ENCODE measurements at regions not wholly inside any gene's neighbourhood (a gene's known extent, or its start where the extent isn't known, plus 50 kb on each side); places are given as distances from the start of the nearest gene placed in this dataset.

DNA sequence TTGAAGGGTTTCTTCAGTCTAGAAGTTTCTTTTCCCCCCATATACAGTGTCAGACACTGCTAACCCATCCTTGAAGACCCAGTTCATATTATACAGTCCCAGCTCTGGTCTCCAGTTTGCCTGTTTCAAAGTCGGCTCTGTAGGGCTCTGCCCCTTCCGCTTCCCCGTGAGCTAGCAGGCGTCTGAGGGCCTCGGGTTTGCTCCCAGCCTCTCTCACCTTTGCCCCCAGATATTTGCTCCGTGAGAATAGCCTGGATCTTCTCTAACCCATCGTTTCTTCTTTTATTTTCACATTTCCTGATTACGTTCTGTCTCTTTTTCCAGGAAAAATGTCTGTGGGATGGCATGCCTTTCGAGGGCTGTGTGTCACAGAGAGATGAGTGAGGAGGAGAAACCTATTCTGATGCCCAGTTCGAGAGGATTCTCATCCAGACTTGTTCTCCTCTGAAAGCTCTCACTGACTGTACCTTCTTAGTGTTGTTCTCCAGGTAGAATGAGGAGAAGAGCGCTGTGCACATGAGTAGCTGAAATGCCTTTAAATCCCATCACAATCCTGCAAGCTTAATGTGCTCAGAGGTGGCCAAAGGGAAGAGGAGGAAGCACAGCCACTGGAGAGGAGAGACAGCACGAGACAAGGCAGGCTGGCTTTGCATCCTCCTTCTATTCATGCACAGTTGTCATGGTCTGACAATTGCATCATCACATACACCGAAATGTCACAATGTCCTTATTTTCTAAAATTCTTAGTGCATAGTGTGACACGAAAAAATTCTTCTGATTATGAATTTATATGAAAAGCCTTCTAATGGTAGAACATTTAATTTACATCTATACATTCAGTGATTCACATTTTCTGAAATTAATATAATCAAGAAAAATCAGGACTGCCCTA lies 171.1 kb downstream of the FOXA2 start:
- ChIA-PET POLR2A (no interaction called here), CTCF (no interaction called here)
- no peak for DNase-seq (ENCODE audit: low read depth)
- no peaks in the 10 kb centered on the region for H3K36me3 ChIP-seq (ENCODE audit: control insufficient read depth, insufficient read depth, low read length)
- TF ChIP-seq, protein P1, sequence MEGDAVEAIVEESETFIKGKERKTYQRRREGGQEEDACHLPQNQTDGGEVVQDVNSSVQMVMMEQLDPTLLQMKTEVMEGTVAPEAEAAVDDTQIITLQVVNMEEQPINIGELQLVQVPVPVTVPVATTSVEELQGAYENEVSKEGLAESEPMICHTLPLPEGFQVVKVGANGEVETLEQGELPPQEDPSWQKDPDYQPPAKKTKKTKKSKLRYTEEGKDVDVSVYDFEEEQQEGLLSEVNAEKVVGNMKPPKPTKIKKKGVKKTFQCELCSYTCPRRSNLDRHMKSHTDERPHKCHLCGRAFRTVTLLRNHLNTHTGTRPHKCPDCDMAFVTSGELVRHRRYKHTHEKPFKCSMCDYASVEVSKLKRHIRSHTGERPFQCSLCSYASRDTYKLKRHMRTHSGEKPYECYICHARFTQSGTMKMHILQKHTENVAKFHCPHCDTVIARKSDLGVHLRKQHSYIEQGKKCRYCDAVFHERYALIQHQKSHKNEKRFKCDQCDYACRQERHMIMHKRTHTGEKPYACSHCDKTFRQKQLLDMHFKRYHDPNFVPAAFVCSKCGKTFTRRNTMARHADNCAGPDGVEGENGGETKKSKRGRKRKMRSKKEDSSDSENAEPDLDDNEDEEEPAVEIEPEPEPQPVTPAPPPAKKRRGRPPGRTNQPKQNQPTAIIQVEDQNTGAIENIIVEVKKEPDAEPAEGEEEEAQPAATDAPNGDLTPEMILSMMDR (IDR thresholded peaks at IDR 0.05; ENCODE audit: insufficient read depth, low read depth, low read length): no peak
- H3K27me3 ChIP-seq (ENCODE audit: control insufficient read depth, insufficient read depth, low read length): no peaks in the 10 kb centered on the region
- no peak overlapping the region for H3K4me3 ChIP-seq (ENCODE audit: low read depth, low read length)

- TF ChIP-seq, protein P1 (IDR thresholded peaks at IDR 0.05; ENCODE audit: insufficient read depth, low read depth, low read length): no peak
- no peak overlapping the region for H3K4me3 ChIP-seq (ENCODE audit: low read depth, low read length)
- no peak for DNase-seq (ENCODE audit: low read depth)
- no peaks in the 10 kb centered on the region for H3K27me3 ChIP-seq (ENCODE audit: control insufficient read depth, insufficient read depth, low read length)
- H3K36me3 ChIP-seq (ENCODE audit: control insufficient read depth, insufficient read depth, low read length): no peaks in the 10 kb centered on the region
- ChIA-PET CTCF (no interaction called here), POLR2A (no interaction called here)
These were observed 172.5 kb downstream of the FOXA2 start for GRCh38 chr20:22411627-22412450.

- H3K4me3 ChIP-seq (ENCODE audit: low read depth, low read length): no peak overlapping the region
- TF ChIP-seq, protein P1 (IDR thresholded peaks at IDR 0.05; ENCODE audit: insufficient read depth, low read depth, low read length): no peak
- DNase-seq (ENCODE audit: low read depth): no peak
- no peaks in the 10 kb centered on the region for H3K27me3 ChIP-seq (ENCODE audit: control insufficient read depth, insufficient read depth, low read length)
- H3K36me3 ChIP-seq (ENCODE audit: control insufficient read depth, insufficient read depth, low read length): no peaks in the 10 kb centered on the region
- ChIA-PET POLR2A (no interaction called here), CTCF (no interaction called here)
These were observed 173.1 kb downstream of the FOXA2 start for GRCh38 chr20:22411286-22411626.

GRCh38 chr20:22410556-22411130 lies 173.7 kb downstream of the FOXA2 start:
- Histone ChIP-seq H3K36me3 (ENCODE audit: control insufficient read depth, insufficient read depth, low read length) (no peaks in the 10 kb centered on the region), H3K27me3 (ENCODE audit: control insufficient read depth, insufficient read depth, low read length) (no peaks in the 10 kb centered on the region), H3K4me3 (ENCODE audit: low read depth, low read length) (no peak overlapping the region)
- no peak for DNase-seq (ENCODE audit: low read depth)
- CTCF ChIA-PET: no interaction called here
- POLR2A ChIA-PET: no interaction called here
- TF ChIP-seq, protein P1 (IDR thresholded peaks at IDR 0.05; ENCODE audit: insufficient read depth, low read depth, low read length): no peak

All from BJ (cell line).